DMS153 (cell line): ENCODE measurements at regions not wholly inside any gene's neighbourhood (a gene's known extent, or its start where the extent isn't known, plus 50 kb on each side); places are given as distances from the start of the nearest gene placed in this dataset.
A peak's percentile ranks its signal among the peaks of the same experiment; 100 is the strongest.

Source experiments
- DNase-seq: peaks from one replicate; lab custom pipeline; 2025; lab: John Stamatoyannopoulos, UW

- DNase-seq: no peak
These were observed 131.6 kb upstream of the SOX5 start for GRCh38 chr12:24081092-24081529.

GRCh38 chr12:24080465-24080864 is 131.0 kb upstream of the SOX5 start:
- DNase-seq: no peak

DNA sequence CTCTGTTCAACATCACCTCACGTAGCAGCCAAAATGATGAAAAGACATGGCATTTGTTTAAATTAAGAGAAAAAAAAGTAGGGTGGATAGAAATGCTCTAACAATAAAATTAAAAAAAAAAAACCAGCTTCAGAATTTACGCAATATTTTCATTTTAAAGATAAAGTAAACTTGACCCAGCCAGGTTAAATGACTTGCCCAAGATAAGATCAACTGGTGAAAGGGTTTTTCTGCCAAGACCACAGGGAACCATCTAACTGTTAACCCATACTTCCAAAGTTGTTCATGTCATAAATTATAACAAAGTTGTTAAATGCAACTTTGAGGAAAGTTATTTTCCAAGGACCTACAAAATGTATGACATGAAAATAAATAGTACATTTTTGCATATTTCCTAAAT is 129.6 kb upstream of the SOX5 start:
- DNase-seq: no peak

DNA sequence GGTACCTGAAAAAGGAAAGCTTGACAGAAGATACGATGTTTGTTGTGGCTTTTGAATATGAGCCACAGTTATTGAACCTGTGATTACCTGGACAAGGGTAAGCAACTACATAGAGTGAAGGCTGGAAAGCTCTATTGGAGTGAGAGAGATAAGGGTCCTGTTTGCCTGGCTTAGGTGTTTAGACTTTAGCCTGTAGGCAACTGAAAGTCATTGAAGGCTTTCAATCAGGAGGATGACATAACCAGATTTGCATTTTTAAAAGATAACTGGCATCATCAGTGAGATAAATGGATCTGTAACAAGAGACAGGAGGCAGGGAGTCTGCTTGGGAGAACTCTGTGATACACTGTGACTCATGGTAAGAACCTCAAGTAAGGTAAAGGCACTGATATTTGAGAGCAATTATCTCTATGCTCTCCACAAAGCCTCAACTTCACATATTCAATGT is 128.9 kb upstream of the SOX5 start:
- peak; percentile 17 for DNase-seq

DNA sequence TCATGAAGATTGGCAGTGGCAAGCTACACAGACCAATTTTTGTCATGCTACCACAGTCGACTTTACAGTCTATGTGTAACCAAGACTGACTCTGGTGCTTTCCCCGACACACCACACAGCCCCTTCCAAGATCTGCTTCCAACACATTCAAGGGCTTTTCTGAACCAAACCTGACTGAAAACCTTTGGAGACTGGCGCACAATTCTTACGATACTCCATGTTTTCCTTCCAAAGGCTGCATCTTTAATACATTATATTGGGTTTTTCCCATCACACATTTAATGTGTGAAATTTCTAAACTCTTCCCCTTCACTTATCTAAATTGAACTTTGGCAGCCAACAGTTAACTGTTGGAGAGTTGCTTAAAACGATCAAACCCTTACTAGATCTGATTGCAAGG is 127.7 kb upstream of the SOX5 start:
- DNase-seq: no peak

DNA sequence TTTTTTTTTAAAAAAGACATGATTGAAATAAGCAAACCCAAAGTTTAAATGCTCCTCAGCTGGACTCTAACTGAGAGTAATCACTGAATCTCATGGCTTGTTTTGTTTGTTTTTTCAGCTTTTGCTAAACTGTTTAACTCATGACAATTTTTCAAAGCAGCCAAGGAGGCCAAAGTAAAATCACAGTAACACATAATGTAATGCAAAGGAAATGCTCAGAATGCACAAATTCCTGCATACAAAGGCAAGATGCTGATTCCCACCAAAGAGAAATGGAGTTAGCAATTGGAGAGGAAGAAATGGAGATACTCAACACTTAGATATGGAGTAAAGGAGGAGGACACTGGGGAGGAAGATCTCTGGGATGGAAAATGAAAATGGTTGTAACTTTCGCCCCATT is 126.2 kb upstream of the SOX5 start:
- no peak for DNase-seq

DNA sequence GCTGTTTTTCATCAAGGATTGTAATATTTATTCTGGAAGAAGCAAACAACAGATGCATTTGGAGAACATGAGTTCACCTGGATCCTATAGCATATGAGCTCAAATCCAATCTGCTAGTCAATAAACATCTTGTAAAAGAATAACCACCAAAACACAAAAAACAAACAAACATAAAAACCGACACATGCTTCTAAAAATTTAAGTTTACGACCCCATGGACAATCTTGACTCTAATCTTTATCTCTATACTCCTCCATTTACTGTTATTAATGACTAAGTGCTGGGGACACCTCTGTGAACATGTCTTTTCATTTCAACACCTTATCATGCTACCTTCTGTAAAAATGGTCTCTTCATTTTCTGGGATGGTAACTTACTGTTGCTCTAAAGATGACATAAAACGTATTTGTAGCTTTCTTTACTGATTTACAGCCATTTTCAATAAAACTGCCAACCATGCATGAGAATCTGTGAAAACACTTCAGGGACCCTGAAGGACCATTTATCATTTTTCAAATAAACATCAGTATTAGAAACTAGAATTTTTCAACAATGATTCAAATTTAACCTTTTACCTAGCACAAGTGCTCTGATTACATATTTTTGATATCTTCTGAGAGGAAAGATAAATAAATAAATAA is 123.8 kb upstream of the SOX5 start:
- no peak for DNase-seq

- no peak for DNase-seq
These were observed 122.8 kb upstream of the SOX5 start for GRCh38 chr12:24072302-24072701.

GRCh38 chr12:24071842-24072241 is 122.4 kb upstream of the SOX5 start:
- DNase-seq: no peak

DNA sequence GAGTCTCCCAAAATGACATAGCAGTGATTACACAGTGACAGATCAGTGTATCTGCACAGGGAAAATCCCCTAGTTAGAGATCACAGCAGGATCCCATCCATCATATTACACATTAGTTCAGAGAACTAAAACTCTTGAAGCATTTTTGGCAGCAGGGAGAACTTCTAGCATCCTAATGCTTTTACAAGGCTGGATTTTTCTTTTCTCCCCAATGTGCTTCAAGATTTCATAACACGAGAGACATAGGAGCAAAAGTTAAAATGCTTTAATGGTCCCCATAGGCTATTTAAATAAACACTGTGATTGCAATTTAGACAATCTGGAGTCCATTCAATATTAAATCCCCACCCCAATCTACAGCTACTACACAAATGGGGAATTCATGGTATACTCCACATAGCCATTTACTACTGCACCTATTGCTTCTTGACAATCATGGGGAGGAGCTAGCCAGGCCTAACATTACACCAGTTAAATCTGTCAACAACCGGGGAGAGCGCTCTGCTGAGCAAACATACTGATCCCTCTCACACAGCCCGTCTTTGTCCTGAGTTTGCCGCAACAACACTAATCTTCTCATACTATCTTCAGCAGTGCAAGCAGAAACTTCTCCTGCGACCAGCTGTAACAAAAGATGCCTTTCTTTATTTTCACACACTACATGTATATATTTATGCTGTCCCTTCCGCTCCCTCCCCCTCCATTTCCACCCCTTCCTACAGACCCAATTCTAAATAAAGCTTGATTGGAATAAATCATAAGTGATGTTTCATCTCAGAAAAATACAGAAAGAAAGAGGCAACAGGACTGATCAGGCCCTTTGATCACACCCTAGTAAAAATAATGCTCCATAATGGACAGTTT is 120.3 kb upstream of the SOX5 start:
- DNase-seq: peak; percentile 59

DNA sequence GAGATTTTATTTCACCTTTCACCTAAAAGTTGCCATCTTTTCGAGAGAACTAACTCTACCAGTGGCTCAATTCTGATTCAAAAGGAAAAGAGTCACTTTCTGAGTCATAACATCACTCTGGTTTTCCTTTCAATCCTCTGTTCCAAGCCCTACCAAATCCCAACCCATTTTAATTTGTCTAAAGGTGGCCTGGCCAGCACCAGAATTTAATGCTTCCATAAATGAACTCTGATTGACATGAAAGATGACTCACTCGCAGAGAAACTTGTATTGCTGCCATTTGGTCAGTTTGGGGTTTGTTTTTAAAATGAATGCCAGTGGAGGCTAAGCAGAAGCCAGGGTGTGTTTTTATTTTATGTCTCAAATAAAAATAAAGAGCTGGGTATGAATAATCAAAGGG is 117.4 kb upstream of the SOX5 start:
- no peak for DNase-seq

DNA sequence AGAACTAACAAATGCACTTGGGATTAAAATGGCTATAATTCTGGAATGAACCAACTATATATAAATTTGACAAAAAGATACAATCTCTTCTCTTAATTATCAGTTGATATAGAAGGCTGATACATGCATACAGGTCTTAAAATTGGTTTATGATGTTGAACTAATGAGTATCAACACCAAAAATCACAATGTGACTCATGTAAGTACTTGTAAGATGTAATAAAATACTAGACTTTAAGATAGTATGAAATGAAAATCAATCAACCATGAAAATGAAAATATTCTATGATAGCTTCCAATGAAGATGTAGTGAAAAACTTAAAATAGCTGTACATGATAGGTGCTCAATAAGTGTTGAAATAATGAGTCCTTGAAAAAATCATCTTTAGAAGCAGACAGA is 116.6 kb upstream of the SOX5 start:
- no peak for DNase-seq

- DNase-seq: no peak
These were observed 113.3 kb upstream of the SOX5 start for GRCh38 chr12:24062642-24063245.

DNA sequence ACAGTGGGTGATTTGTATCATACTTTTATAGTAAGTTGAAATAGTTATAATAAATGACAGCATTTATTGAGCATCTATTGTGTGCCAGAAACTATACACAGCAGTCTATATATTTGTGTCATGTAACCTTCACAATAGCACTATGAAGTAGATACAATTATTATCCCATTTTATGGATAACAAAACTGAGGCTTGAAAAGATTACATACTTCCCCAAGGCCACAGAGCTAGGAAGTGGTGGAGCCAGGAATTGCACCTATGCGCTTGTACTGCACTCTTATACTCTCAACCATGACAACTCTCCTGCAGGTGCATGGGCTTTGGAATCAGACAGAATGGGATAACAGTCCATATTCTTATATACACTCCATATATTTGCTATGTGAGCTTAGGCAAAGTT is 110.6 kb upstream of the SOX5 start:
- DNase-seq: no peak

DNA sequence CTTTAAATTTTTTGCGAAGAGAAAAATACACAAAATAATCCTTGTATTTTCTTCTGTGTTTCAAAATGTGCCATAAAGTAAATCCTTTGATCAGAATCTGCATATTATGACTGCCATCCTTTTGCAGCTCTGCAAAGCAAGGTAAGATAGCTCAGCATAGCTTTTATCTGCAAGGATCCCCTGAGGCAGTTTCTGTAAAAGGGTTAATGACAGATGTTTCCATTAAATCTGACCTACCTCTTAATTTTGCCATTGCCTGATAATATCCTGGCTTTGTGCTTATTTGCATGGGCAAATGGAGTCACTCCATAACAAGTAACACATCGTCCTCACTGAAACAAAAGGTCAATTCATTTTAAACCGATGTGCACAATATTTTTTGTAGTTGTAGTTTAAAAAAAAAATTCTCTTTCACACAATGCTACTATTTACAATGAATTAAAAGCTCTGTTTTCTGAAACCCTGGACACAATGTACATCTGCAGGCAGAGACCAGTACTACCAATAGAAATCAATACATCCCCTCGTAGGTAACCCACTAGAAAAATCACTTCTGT is 108.5 kb upstream of the SOX5 start:
- DNase-seq: no peak

DNA sequence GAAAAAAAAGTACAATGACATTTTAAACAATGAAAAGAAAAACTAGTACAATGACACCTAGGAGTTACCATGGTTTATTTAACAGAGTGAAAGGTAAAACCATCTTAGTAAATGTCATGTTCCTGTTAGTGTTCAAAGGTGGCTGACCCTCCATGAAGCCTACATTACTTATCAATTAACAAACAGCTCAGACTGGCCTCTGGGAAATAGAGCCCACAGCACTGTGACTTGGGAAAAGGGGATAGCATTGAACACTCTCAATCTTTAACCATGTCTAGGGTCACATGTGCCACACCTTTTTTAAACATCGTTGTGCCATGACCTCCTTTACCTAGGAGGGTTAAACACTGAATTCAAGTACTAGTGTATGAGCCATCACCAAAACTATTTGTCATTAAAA is 106.3 kb upstream of the SOX5 start:
- DNase-seq: no peak

GRCh38 chr12:24054416-24054815 is 104.9 kb upstream of the SOX5 start:
- no peak for DNase-seq

GRCh38 chr12:24049728-24050127 is 100.3 kb upstream of the SOX5 start:
- no peak for DNase-seq

- DNase-seq: no peak
These were observed 99.6 kb upstream of the SOX5 start for GRCh38 chr12:24049101-24049500.

DNA sequence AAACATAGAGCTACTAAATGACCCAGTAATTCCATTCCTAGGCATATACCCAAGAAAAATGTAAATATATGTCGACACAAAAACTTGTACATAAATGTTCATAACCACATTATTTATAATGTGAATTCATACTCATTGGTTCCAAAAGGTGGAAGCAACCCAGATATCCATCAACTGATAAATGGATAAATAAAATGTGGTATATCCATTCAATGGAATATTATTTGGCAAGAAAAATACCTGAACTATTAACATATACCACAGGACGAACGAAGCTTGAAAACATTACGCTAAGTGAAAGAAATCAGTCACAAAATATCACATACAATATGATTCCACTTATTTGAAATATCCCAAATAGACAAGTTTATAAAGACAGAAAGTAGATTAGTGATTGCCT is 99.0 kb upstream of the SOX5 start:
- no peak for DNase-seq

GRCh38 chr12:24047326-24047725 is 97.9 kb upstream of the SOX5 start:
- DNase-seq: no peak

GRCh38 chr12:24045816-24046257 is 96.4 kb upstream of the SOX5 start:
- no peak for DNase-seq
